Testis (tissue), 2 donors: ENCODE measurements at regions not wholly inside any gene's neighbourhood (a gene's known extent, or its start where the extent isn't known, plus 50 kb on each side); places are given as distances from the start of the nearest gene placed in this dataset.

Experiments
- CTCF ChIP-seq, 3 experiments: fragments of 450-650 bp in 2 of 3; fragments of 200-600 bp in 1 of 3; sonication (generic) in 1 of 3; IDR thresholded peaks; one replicate each; pipeline ENCODE4 v1.5.1; 2016 to 2019; ENCODE audit warnings: antibody characterized with exemption in 3 of 3, mild to moderate bottlenecking in 2 of 3, moderate library complexity in 1 of 3
- POLR2A ChIP-seq: fragments of 450-650 bp; IDR thresholded peaks from one replicate; pipeline ENCODE4 v1.6.1; 2017; ENCODE audit warnings: antibody characterized with exemption, mild to moderate bottlenecking, moderate library complexity

- no peak for TF ChIP-seq POLR2A
- no peak for TF ChIP-seq CTCF (IDR thresholded peaks at IDR 0.05)
These were observed 119.5 kb upstream of the AFF2 start for GRCh38 chrX:148380650-148381561.
